Lower lobe of right lung (tissue), 2 donors: ENCODE measurements at regions not wholly inside any gene's neighbourhood (a gene's known extent, or its start where the extent isn't known, plus 50 kb on each side); places are given as distances from the start of the nearest gene placed in this dataset.

Experiments
- ATAC-seq, 2 donors: fragments of 200-7000 bp; cut with Tn5 transposase; one replicate each; pipeline ENCODE4 v1.9.1; 2020 to 2022; ENCODE audit warnings: mild to moderate bottlenecking in 2 of 2, moderate library complexity in 2 of 2
- DNase-seq: peaks from one replicate; pipeline ENCODE4 v3.0.0-alpha.2; 2020
- H3K27ac ChIP-seq: fragments of 200-600 bp; one replicate; pipeline ENCODE4 v1.8.0; 2022
- H3K27me3 ChIP-seq: fragments of 200-600 bp; one replicate; pipeline ENCODE4 v1.8.0; 2022; ENCODE audit warnings: low read depth
- H3K36me3 ChIP-seq: fragments of 200-600 bp; one replicate; pipeline ENCODE4 v1.8.0; 2022; ENCODE audit warnings: mild to moderate bottlenecking
- H3K4me1 ChIP-seq: fragments of 200-600 bp; one replicate; pipeline ENCODE4 v1.8.0; 2022
- H3K4me3 ChIP-seq: fragments of 200-600 bp; one replicate; pipeline ENCODE4 v1.8.0; 2022; ENCODE audit warnings: mild to moderate bottlenecking
- H3K9me3 ChIP-seq: fragments of 200-600 bp; one replicate; pipeline ENCODE4 v1.8.0; 2022
- CTCF ChIP-seq: fragments of 200-600 bp; IDR thresholded peaks from one replicate; pipeline ENCODE4 v1.8.0; 2022; ENCODE audit warnings: antibody characterized with exemption, mild to moderate bottlenecking
- intact Hi-C: fragments of 100-400 bp; cut with DNase I; formaldehyde crosslinking; loops from one replicate; pipeline ENCODE4 v1.11.0; 2022
- donor health status: DM: no; HTN: yes; CAD: no; lungs with severe emphysema.

- H3K36me3 ChIP-seq: no peaks in the 10 kb centered on the region
- no peaks in the 10 kb centered on the region for H3K4me1 ChIP-seq
- no peak overlapping the region for H3K4me3 ChIP-seq
- no peaks in the 10 kb centered on the region for H3K27me3 ChIP-seq
- no peak for DNase-seq
- H3K27ac ChIP-seq: no peak overlapping the region
- TF ChIP-seq CTCF: no peak
- no peaks in the 10 kb centered on the region for H3K9me3 ChIP-seq
- intact Hi-C loops: no loop called here
- ATAC-seq: no peak
Measured at GRCh38 chr1:98314601-98315000, 346.9 kb upstream of the SNX7 start.

GRCh38 chr1:98306517-98307089 is 354.9 kb upstream of the SNX7 start:
- intact Hi-C loops: no loop called here
- ATAC-seq: no peak

GRCh38 chr1:98305362-98305761 is 356.2 kb upstream of the SNX7 start:
- H3K27ac ChIP-seq: no peak overlapping the region
- ATAC-seq: no peak
- H3K36me3 ChIP-seq: no peaks in the 10 kb centered on the region
- no peak for DNase-seq
- H3K4me1 ChIP-seq: no peaks in the 10 kb centered on the region
- TF ChIP-seq CTCF: no peak
- H3K4me3 ChIP-seq: no peak overlapping the region
- H3K27me3 ChIP-seq: no peaks in the 10 kb centered on the region
- intact Hi-C loops: no loop called here
- H3K9me3 ChIP-seq: no peaks in the 10 kb centered on the region

More at GRCh38 chr1:98306517-98307089, 354.9 kb upstream of the SNX7 start:
- Histone ChIP-seq H3K27me3 (no peaks in the 10 kb centered on the region), H3K9me3 (no peaks in the 10 kb centered on the region), H3K4me1 (no peaks in the 10 kb centered on the region), H3K4me3 (no peak overlapping the region), H3K27ac (no peak overlapping the region), H3K36me3 (no peaks in the 10 kb centered on the region)
- no peak for DNase-seq
- TF ChIP-seq CTCF: no peak

- intact Hi-C loops: no loop called here
- no peaks in the 10 kb centered on the region for H3K27me3 ChIP-seq
- ATAC-seq (no peak), DNase-seq (no peak)
- no peaks in the 10 kb centered on the region for H3K9me3 ChIP-seq
- no peaks in the 10 kb centered on the region for H3K36me3 ChIP-seq
- H3K4me1 ChIP-seq: no peaks in the 10 kb centered on the region
- H3K4me3 ChIP-seq: no peak overlapping the region
- TF ChIP-seq CTCF: no peak
- no peak overlapping the region for H3K27ac ChIP-seq
Measured at GRCh38 chr1:98304888-98305287, 356.6 kb upstream of the SNX7 start.

GRCh38 chr1:98299861-98300260 is 361.7 kb upstream of the SNX7 start:
- intact Hi-C loops: no loop called here

More at GRCh38 chr1:98299861-98300260, 361.7 kb upstream of the SNX7 start:
- no peaks in the 10 kb centered on the region for H3K27me3 ChIP-seq
- no peak for TF ChIP-seq CTCF
- ATAC-seq (no peak), DNase-seq (no peak)
- H3K4me1 ChIP-seq: no peaks in the 10 kb centered on the region
- no peaks in the 10 kb centered on the region for H3K36me3 ChIP-seq
- no peak overlapping the region for H3K4me3 ChIP-seq
- no peak overlapping the region for H3K27ac ChIP-seq
- H3K9me3 ChIP-seq: no peaks in the 10 kb centered on the region
